NCI-H748 treated with DMSO at 0.1 percent for 48 hours (cell line): ENCODE measurements at regions not wholly inside any gene's neighbourhood (a gene's known extent, or its start where the extent isn't known, plus 50 kb on each side); places are given as distances from the start of the nearest gene placed in this dataset.
"Not testable (repeated sequence)": the region's sequence is repeated elsewhere in the genome, so short reads cannot be mapped to it uniquely, and the experiment has no call there.

Experiments
- DNase-seq: peaks from one replicate; lab custom pipeline; 2025; lab: John Stamatoyannopoulos, UW

- DNase-seq, result no peak
Observed at GRCh38 chr4:54581807-54582206, 76.0 kb upstream of the KIT start.

GRCh38 chr4:54585321-54586000 lies 72.3 kb upstream of the KIT start:
- DNase-seq, result no peak

GRCh38 chr4:54586320-54586955 lies 71.3 kb upstream of the KIT start:
- DNase-seq, result peak; percentile 21

- no peak for DNase-seq
Observed at GRCh38 chr4:54587107-54587891, 70.5 kb upstream of the KIT start.

GRCh38 chr4:54588404-54588803 lies 69.4 kb upstream of the KIT start:
- no peak for DNase-seq

GRCh38 chr4:54589586-54589985 lies 68.2 kb upstream of the KIT start:
- DNase-seq, result no peak

GRCh38 chr4:54593795-54594322 lies 63.9 kb upstream of the KIT start:
- no peak for DNase-seq

- DNase-seq, result no peak
Observed at GRCh38 chr4:54596201-54596600, 61.6 kb upstream of the KIT start.

GRCh38 chr4:54597678-54598077 lies 60.1 kb upstream of the KIT start:
- not testable (repeated sequence) for DNase-seq

GRCh38 chr4:54602175-54602574 lies 55.6 kb upstream of the KIT start:
- not testable (repeated sequence) for DNase-seq

- DNase-seq, result no peak
Observed at GRCh38 chr4:54607067-54607466, 50.7 kb upstream of the KIT start.

GRCh38 chr4:54607521-54607920 lies 50.2 kb upstream of the KIT start:
- no peak for DNase-seq
